ENCODE measurements at regions not wholly inside any gene's neighbourhood (a gene's known extent, or its start where the extent isn't known, plus 50 kb on each side); places are given as distances from the start of the nearest gene placed in this dataset.

GRCh38 chr6:156688620-156688971 is 88.6 kb upstream of the ARID1B start:
- H3K9me3 ChIP-seq (ENCODE audit: low read length): no peaks in the 10 kb centered on the region
- H4K20me1 ChIP-seq (ENCODE audit: insufficient read depth): no peaks in the 10 kb centered on the region
- H3K4me2 ChIP-seq (ENCODE audit: low read length): no peak overlapping the region
- no peaks in the 10 kb centered on the region for H3K79me2 ChIP-seq (replicated peaks; ENCODE audit: insufficient read depth, low read length)
- TF ChIP-seq SMC3 (conservative IDR thresholded peaks at IDR 0.05; ENCODE audit: poor library complexity): no peak
- no peak for TF ChIP-seq TAF1 (IDR thresholded peaks at IDR 0.05; ENCODE audit: low read depth)
- TF ChIP-seq POLR2AphosphoS5 (IDR thresholded peaks at IDR 0.05): no peak
- no peak for TF ChIP-seq EP300 (conservative IDR thresholded peaks at IDR 0.05; ENCODE audit: poor library complexity, severe bottlenecking)
- TF ChIP-seq EZH2 (IDR thresholded peaks at IDR 0.05; ENCODE audit: borderline replicate concordance, insufficient read depth, low read length, poor library complexity, severe bottlenecking): no peak
- no peak for TF ChIP-seq RAD21 (conservative IDR thresholded peaks at IDR 0.05)
- TF ChIP-seq, protein P1, sequence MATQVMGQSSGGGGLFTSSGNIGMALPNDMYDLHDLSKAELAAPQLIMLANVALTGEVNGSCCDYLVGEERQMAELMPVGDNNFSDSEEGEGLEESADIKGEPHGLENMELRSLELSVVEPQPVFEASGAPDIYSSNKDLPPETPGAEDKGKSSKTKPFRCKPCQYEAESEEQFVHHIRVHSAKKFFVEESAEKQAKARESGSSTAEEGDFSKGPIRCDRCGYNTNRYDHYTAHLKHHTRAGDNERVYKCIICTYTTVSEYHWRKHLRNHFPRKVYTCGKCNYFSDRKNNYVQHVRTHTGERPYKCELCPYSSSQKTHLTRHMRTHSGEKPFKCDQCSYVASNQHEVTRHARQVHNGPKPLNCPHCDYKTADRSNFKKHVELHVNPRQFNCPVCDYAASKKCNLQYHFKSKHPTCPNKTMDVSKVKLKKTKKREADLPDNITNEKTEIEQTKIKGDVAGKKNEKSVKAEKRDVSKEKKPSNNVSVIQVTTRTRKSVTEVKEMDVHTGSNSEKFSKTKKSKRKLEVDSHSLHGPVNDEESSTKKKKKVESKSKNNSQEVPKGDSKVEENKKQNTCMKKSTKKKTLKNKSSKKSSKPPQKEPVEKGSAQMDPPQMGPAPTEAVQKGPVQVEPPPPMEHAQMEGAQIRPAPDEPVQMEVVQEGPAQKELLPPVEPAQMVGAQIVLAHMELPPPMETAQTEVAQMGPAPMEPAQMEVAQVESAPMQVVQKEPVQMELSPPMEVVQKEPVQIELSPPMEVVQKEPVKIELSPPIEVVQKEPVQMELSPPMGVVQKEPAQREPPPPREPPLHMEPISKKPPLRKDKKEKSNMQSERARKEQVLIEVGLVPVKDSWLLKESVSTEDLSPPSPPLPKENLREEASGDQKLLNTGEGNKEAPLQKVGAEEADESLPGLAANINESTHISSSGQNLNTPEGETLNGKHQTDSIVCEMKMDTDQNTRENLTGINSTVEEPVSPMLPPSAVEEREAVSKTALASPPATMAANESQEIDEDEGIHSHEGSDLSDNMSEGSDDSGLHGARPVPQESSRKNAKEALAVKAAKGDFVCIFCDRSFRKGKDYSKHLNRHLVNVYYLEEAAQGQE (IDR thresholded peaks at IDR 0.05; ENCODE audit: borderline replicate concordance): no peak
- no peak for TF ChIP-seq CTCF (IDR thresholded peaks at IDR 0.05; ENCODE audit: poor library complexity, severe bottlenecking)
- no peak for TF ChIP-seq MXI1 (conservative IDR thresholded peaks at IDR 0.05; ENCODE audit: poor library complexity, severe bottlenecking)
- no peak overlapping the region for H3K9ac ChIP-seq (ENCODE audit: low read length)
- H3K27ac ChIP-seq (ENCODE audit: low read length): no peak overlapping the region
- H3F3A ChIP-seq (ENCODE audit: insufficient read depth, low read length, poor library complexity, severe bottlenecking): peaks cover 5% of the 10 kb centered on the region
- no peaks in the 10 kb centered on the region for H3K36me3 ChIP-seq (ENCODE audit: insufficient read depth, low read length)
- H2AFZ ChIP-seq (ENCODE audit: low read depth, low read length): no peak overlapping the region
- no peaks in the 10 kb centered on the region for H3K27me3 ChIP-seq (ENCODE audit: insufficient read depth, low read depth, low read length)
- H3K4me3 ChIP-seq (ENCODE audit: low read length): peak overlapping the region; percentile 71
- no peaks in the 10 kb centered on the region for H3K9me2 ChIP-seq (ENCODE audit: insufficient read depth, low read length)

GRCh38 chr6:156687789-156688619 is 89.2 kb upstream of the ARID1B start:
- H3K36me3 ChIP-seq (ENCODE audit: insufficient read depth, low read length): no peaks in the 10 kb centered on the region
- H3K79me2 ChIP-seq (replicated peaks; ENCODE audit: insufficient read depth, low read length): no peaks in the 10 kb centered on the region
- H3F3A ChIP-seq (ENCODE audit: insufficient read depth, low read length, poor library complexity, severe bottlenecking): peaks cover 5% of the 10 kb centered on the region
- no peaks in the 10 kb centered on the region for H3K27me3 ChIP-seq (ENCODE audit: insufficient read depth, low read depth, low read length)
- H3K27ac ChIP-seq (ENCODE audit: low read length): peak overlapping the region; percentile 79
- H2AFZ ChIP-seq (ENCODE audit: low read depth, low read length): peak overlapping the region; percentile 34
- no peak for TF ChIP-seq POLR2AphosphoS5 (IDR thresholded peaks at IDR 0.05)
- no peak for TF ChIP-seq RAD21 (conservative IDR thresholded peaks at IDR 0.05)
- TF ChIP-seq SMC3 (conservative IDR thresholded peaks at IDR 0.05; ENCODE audit: poor library complexity): no peak
- TF ChIP-seq TAF1 (IDR thresholded peaks at IDR 0.05; ENCODE audit: low read depth): no peak
- TF ChIP-seq EP300 (conservative IDR thresholded peaks at IDR 0.05; ENCODE audit: poor library complexity, severe bottlenecking): no peak
- TF ChIP-seq CTCF (IDR thresholded peaks at IDR 0.05; ENCODE audit: poor library complexity, severe bottlenecking): no peak
- H3K9me3 ChIP-seq (ENCODE audit: low read length): no peaks in the 10 kb centered on the region
- peak overlapping the region; percentile 30 for H3K4me2 ChIP-seq (ENCODE audit: low read length)
- H3K9ac ChIP-seq (ENCODE audit: low read length): peak overlapping the region; percentile 75
- H3K9me2 ChIP-seq (ENCODE audit: insufficient read depth, low read length): no peaks in the 10 kb centered on the region
- peak overlapping the region; percentile 71 for H3K4me3 ChIP-seq (ENCODE audit: low read length)
- no peaks in the 10 kb centered on the region for H4K20me1 ChIP-seq (ENCODE audit: insufficient read depth)

All from neural cell (in vitro differentiated cells).